ENCODE measurements at regions not wholly inside any gene's neighbourhood (a gene's known extent, or its start where the extent isn't known, plus 50 kb on each side); places are given as distances from the start of the nearest gene placed in this dataset.

- Mint-ChIP-seq H3K27me3 (no peaks in the 10 kb centered on the region), H3K27ac (no peak overlapping the region), H3K4me1 (ENCODE audit: low read depth) (no peaks in the 10 kb centered on the region), H3K4me3 (no peak overlapping the region), H3K9me3 (no peaks in the 10 kb centered on the region), H3K36me3 (ENCODE audit: low read depth) (no peaks in the 10 kb centered on the region)
- CTCF ChIA-PET: no interaction called here
- intact Hi-C loops (cut with DNase I, micrococcal nuclease): no loop called here
- ATAC-seq (ENCODE audit: poor library complexity): no peak
- H3K9me3 ChIP-seq (ENCODE audit: control insufficient read depth in 1 of 2, insufficient read depth in 1 of 2, low read length in 2 of 2): no peaks in the 10 kb centered on the region
- H3K4me1 ChIP-seq (ENCODE audit: insufficient read depth, low read length): peaks cover 4% of the 10 kb centered on the region
- TF ChIP-seq, protein P1, sequence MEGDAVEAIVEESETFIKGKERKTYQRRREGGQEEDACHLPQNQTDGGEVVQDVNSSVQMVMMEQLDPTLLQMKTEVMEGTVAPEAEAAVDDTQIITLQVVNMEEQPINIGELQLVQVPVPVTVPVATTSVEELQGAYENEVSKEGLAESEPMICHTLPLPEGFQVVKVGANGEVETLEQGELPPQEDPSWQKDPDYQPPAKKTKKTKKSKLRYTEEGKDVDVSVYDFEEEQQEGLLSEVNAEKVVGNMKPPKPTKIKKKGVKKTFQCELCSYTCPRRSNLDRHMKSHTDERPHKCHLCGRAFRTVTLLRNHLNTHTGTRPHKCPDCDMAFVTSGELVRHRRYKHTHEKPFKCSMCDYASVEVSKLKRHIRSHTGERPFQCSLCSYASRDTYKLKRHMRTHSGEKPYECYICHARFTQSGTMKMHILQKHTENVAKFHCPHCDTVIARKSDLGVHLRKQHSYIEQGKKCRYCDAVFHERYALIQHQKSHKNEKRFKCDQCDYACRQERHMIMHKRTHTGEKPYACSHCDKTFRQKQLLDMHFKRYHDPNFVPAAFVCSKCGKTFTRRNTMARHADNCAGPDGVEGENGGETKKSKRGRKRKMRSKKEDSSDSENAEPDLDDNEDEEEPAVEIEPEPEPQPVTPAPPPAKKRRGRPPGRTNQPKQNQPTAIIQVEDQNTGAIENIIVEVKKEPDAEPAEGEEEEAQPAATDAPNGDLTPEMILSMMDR (IDR thresholded peaks at IDR 0.05): no peak
- no peak overlapping the region for H3K27ac ChIP-seq (ENCODE audit: low read depth in 1 of 2, low read length in 2 of 2)
- no peak overlapping the region for H3K4me3 ChIP-seq (ENCODE audit: low read length)
- no peaks in the 10 kb centered on the region for H3K27me3 ChIP-seq (ENCODE audit: control insufficient read depth in 1 of 2, insufficient read depth in 2 of 2, low read length in 2 of 2)
- no peak for DNase-seq
- H3K36me3 ChIP-seq (ENCODE audit: insufficient read depth, low read length): no peaks in the 10 kb centered on the region
- POLR2A ChIA-PET: interaction anchor here (0.6 kb wide), 1 partner anchor 1850 kb away, joined by 3 read pairs; no protein-coding TSS in a partner anchor
Observed at GRCh38 chr21:43352154-43352537, 74.8 kb downstream of the SIK1 start.

DNA sequence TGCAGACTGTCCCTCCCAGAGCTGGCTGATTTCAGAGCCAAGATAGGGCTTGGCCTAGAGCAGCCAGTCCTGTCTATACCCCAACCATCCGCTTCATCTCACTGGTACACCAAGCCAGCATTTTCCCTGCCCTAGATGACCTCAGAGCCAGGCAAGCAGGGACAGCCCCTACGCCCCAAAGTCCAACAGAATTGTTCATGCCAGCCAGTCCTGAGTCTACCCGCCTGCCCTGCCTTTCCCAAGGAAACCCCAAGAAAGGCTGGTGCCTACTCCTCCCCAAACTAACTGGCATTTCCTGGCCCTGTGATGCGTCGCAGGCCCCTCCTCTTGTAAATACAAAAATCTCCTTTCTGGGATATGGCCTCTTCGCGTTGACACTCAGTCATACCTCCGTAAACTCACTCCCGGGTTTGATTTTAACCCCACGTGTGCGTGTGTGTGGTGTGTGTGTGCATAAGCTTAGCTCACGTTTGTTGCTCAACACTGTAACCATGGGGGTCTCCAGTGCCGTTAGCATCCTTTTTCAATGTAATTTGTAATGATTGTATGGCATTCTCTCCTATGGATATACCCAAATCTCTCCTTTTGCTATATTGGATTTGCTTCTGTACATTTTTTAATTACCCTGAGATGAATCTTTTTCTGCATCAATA lies 75.3 kb downstream of the SIK1 start:
- Mint-ChIP-seq H3K9me3 (no peaks in the 10 kb centered on the region), H3K27me3 (no peaks in the 10 kb centered on the region), H3K27ac (no peak overlapping the region), H3K4me3 (no peak overlapping the region), H3K4me1 (ENCODE audit: low read depth) (no peaks in the 10 kb centered on the region), H3K36me3 (ENCODE audit: low read depth) (no peaks in the 10 kb centered on the region)
- Histone ChIP-seq H3K9me3 (ENCODE audit: control insufficient read depth in 1 of 2, insufficient read depth in 1 of 2, low read length in 2 of 2) (peaks cover 0 to 3% of the 10 kb centered on the region in 2 experiments), H3K27me3 (ENCODE audit: control insufficient read depth in 1 of 2, insufficient read depth in 2 of 2, low read length in 2 of 2) (no peaks in the 10 kb centered on the region), H3K36me3 (ENCODE audit: insufficient read depth, low read length) (no peaks in the 10 kb centered on the region), H3K4me3 (ENCODE audit: low read length) (no peak overlapping the region), H3K4me1 (ENCODE audit: insufficient read depth, low read length) (peaks cover 4% of the 10 kb centered on the region), H3K27ac (ENCODE audit: low read depth in 1 of 2, low read length in 2 of 2) (no peak overlapping the region)
- TF ChIP-seq, protein P1 (IDR thresholded peaks at IDR 0.05): no peak
- intact Hi-C loops (cut with DNase I, micrococcal nuclease): no loop called here
- ATAC-seq (ENCODE audit: poor library complexity) (no peak), DNase-seq (no peak)
- POLR2A ChIA-PET: no interaction called here
- CTCF ChIA-PET: no interaction called here

DNA sequence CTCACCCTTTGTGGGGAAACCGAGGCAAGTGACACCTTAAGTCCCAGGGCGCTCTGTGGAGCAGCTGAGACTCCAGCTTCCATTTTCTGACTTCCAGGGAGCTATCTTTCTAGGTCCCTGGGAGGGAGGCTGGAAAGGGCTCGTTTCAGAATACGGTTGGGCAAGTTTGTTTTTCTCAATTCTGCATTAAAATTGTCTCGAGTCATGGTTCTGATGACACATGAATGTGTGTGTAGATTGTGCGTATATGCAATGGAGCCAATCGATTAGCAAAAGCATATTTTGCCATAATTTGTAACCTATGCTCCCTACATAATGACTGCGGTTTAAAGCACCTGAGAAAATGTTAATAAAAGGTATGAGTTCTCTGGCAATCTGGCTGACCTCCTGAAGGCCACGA lies 77.3 kb downstream of the SIK1 start:
- peaks cover 4% of the 10 kb centered on the region for H3K4me1 ChIP-seq (ENCODE audit: insufficient read depth, low read length)
- Mint-ChIP-seq H3K27me3 (no peaks in the 10 kb centered on the region), H3K36me3 (ENCODE audit: low read depth) (no peaks in the 10 kb centered on the region), H3K27ac (no peak overlapping the region), H3K4me3 (no peak overlapping the region), H3K4me1 (ENCODE audit: low read depth) (no peaks in the 10 kb centered on the region), H3K9me3 (no peaks in the 10 kb centered on the region)
- CTCF ChIA-PET: no interaction called here
- H3K27me3 ChIP-seq (ENCODE audit: control insufficient read depth in 1 of 2, insufficient read depth in 2 of 2, low read length in 2 of 2): no peaks in the 10 kb centered on the region
- no peak overlapping the region for H3K27ac ChIP-seq (ENCODE audit: low read depth in 1 of 2, low read length in 2 of 2)
- no peaks in the 10 kb centered on the region for H3K36me3 ChIP-seq (ENCODE audit: insufficient read depth, low read length)
- TF ChIP-seq, protein P1 (IDR thresholded peaks at IDR 0.05): no peak
- intact Hi-C loops (cut with DNase I, micrococcal nuclease): no loop called here
- ATAC-seq (ENCODE audit: poor library complexity): no peak
- no peak overlapping the region for H3K4me3 ChIP-seq (ENCODE audit: low read length)
- H3K9me3 ChIP-seq (ENCODE audit: control insufficient read depth in 1 of 2, insufficient read depth in 1 of 2, low read length in 2 of 2): peaks cover 0 to 10% of the 10 kb centered on the region in 2 experiments
- POLR2A ChIA-PET: no interaction called here
- no peak for DNase-seq
